OCI-LY7 (cell line): ENCODE measurements at regions not wholly inside any gene's neighbourhood (a gene's known extent, or its start where the extent isn't known, plus 50 kb on each side); places are given as distances from the start of the nearest gene placed in this dataset.

Experiments
- BruUV-seq: library from RNA; stranded (reverse); fragments of 400-500 nt; replicated peaks from 2 replicates; lab custom pipeline; 2021; lab: Mats Ljungman, UMichigan
- CTCF ChIA-PET: fragments of 300-600 bp; sonication (Branson Sonifier 250); formaldehyde crosslinking; loops from one replicate; lab custom pipeline; 2022; ENCODE audit warnings: antibody characterized with exemption; ENCODE audit not compliant: unreplicated experiment; lab: Charles Lee
- POLR2A ChIA-PET: fragments of 300-600 bp; sonication (Branson Sonifier 250); formaldehyde crosslinking; loops from one replicate; lab custom pipeline; 2022; ENCODE audit warnings: antibody characterized with exemption; lab: Charles Lee
- DNase-seq: peaks from one replicate; pipeline ENCODE4 v3.0.0-alpha.2; 2015; ENCODE audit warnings: low spot score
- H2AFZ ChIP-seq: fragments of 200-600 bp; sonication (generic), shearing (Covaris generic); 2 replicates; pipeline ENCODE4 v1.6.1; 2014; ENCODE audit warnings: mild to moderate bottlenecking, antibody characterized with exemption, low read length, moderate library complexity
- H3K27ac ChIP-seq: fragments of 200-600 bp; sonication (generic); 2 replicates; pipeline ENCODE4 v1.5.1; 2014; ENCODE audit warnings: mixed run types, low read depth, mild to moderate bottlenecking, moderate library complexity, low read length, inconsistent platforms; ENCODE audit not compliant: poor library complexity, severe bottlenecking
- H3K36me3 ChIP-seq: fragments of 200-600 bp; sonication (generic); 2 replicates; pipeline ENCODE4 v1.6.1; 2014; ENCODE audit warnings: mild to moderate bottlenecking, antibody characterized with exemption, low read length, moderate library complexity, mixed read lengths; ENCODE audit not compliant: insufficient read depth
- H3K4me1 ChIP-seq: fragments of 200-600 bp; sonication (generic); 2 replicates; pipeline ENCODE4 v1.5.1; 2014; ENCODE audit warnings: mild to moderate bottlenecking, low read length; ENCODE audit not compliant: insufficient read depth, poor library complexity, severe bottlenecking
- H3K4me2 ChIP-seq: fragments of 200-600 bp; sonication (generic); 2 replicates; pipeline ENCODE4 v1.6.1; 2014; ENCODE audit warnings: mild to moderate bottlenecking, low read length
- H3K4me3 ChIP-seq: fragments of 200-600 bp; sonication (generic); 2 replicates; pipeline ENCODE4 v1.5.1; 2014; ENCODE audit warnings: mild to moderate bottlenecking, low read depth, low read length; ENCODE audit not compliant: poor library complexity, severe bottlenecking
- H3K79me2 ChIP-seq: fragments of 200-600 bp; sonication (generic); 2 replicates; pipeline ENCODE4 v1.6.1; 2016; ENCODE audit warnings: low read depth, mild to moderate bottlenecking, low read length, moderate library complexity, mixed read lengths; ENCODE audit not compliant: insufficient read depth
- H3K9me2 ChIP-seq: fragments of 200-600 bp; sonication (generic); 2 replicates; pipeline ENCODE4 v1.6.1; 2016; ENCODE audit warnings: mild to moderate bottlenecking, low read length, mixed read lengths; ENCODE audit not compliant: insufficient read depth
- H3K9me3 ChIP-seq: fragments of 200-600 bp; sonication (generic); 2 replicates; pipeline ENCODE4 v1.6.1; 2014; ENCODE audit warnings: mild to moderate bottlenecking, mixed run types, low read length, mixed read lengths
- H4K20me1 ChIP-seq: fragments of 200-600 bp; sonication (generic); 2 replicates; pipeline ENCODE4 v1.6.1; 2014; ENCODE audit warnings: mild to moderate bottlenecking, antibody characterized with exemption, low read length, moderate library complexity, mixed read lengths; ENCODE audit not compliant: insufficient read depth
- EZH2phosphoT487 ChIP-seq: fragments of 200-600 bp; sonication (generic); IDR thresholded peaks from 2 replicates; pipeline ENCODE4 v1.6.1; 2018; ENCODE audit warnings: low read depth, borderline replicate concordance, mild to moderate bottlenecking, mixed run types, antibody characterized with exemption, low read length, moderate library complexity, mixed read lengths
- intact Hi-C: fragments of 100-400 bp; cut with micrococcal nuclease; formaldehyde crosslinking; loops from one replicate; pipeline ENCODE4 v1.10.0; 2022; ENCODE audit not compliant: unreplicated experiment
- TF ChIP-seq, protein P1 (sequence below): fragments of 200-600 bp; sonication (generic); conservative IDR thresholded peaks from 2 replicates; pipeline ENCODE4 v1.5.1; 2014; ENCODE audit warnings: mild to moderate bottlenecking, antibody characterized with exemption, low read length, moderate library complexity, mixed read lengths

DNA sequence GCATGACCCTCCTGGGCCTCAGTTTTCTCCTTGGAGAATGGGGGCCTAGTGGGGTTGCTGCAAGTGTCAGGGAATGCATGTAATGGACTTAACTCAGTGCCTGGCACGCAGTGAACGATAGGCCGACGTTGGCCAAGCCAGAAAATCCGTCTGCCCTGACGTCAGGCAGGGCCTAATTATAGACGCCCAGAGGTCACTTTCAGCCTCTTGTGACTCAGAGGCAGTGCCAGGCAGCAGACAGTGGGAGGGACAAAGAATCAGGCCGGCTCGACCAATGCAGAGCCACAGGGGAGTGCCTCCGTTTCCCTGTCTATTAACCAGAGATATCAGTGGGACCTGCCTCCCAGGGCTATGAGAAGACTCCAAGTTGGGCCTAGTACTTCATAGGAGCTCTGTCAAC is 115.0 kb downstream of the MN1 start:
- H3K36me3 ChIP-seq: no peaks in the 10 kb centered on the region
- no peak for DNase-seq
- H2AFZ ChIP-seq: no peak overlapping the region
- H3K4me2 ChIP-seq: no peak overlapping the region
- no peak overlapping the region for H3K27ac ChIP-seq
- BruUV-seq: no TSS peak
- ChIA-PET CTCF (no interaction called here), POLR2A (no interaction called here)
- H3K79me2 ChIP-seq: no peaks in the 10 kb centered on the region
- intact Hi-C loops: no loop called here
- no peaks in the 10 kb centered on the region for H3K9me2 ChIP-seq
- no peak for TF ChIP-seq EZH2phosphoT487
- TF ChIP-seq, protein P1, sequence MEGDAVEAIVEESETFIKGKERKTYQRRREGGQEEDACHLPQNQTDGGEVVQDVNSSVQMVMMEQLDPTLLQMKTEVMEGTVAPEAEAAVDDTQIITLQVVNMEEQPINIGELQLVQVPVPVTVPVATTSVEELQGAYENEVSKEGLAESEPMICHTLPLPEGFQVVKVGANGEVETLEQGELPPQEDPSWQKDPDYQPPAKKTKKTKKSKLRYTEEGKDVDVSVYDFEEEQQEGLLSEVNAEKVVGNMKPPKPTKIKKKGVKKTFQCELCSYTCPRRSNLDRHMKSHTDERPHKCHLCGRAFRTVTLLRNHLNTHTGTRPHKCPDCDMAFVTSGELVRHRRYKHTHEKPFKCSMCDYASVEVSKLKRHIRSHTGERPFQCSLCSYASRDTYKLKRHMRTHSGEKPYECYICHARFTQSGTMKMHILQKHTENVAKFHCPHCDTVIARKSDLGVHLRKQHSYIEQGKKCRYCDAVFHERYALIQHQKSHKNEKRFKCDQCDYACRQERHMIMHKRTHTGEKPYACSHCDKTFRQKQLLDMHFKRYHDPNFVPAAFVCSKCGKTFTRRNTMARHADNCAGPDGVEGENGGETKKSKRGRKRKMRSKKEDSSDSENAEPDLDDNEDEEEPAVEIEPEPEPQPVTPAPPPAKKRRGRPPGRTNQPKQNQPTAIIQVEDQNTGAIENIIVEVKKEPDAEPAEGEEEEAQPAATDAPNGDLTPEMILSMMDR: no peak
- no peaks in the 10 kb centered on the region for H4K20me1 ChIP-seq
- H3K9me3 ChIP-seq: no peaks in the 10 kb centered on the region
- no peak overlapping the region for H3K4me3 ChIP-seq
- no peaks in the 10 kb centered on the region for H3K4me1 ChIP-seq

DNA sequence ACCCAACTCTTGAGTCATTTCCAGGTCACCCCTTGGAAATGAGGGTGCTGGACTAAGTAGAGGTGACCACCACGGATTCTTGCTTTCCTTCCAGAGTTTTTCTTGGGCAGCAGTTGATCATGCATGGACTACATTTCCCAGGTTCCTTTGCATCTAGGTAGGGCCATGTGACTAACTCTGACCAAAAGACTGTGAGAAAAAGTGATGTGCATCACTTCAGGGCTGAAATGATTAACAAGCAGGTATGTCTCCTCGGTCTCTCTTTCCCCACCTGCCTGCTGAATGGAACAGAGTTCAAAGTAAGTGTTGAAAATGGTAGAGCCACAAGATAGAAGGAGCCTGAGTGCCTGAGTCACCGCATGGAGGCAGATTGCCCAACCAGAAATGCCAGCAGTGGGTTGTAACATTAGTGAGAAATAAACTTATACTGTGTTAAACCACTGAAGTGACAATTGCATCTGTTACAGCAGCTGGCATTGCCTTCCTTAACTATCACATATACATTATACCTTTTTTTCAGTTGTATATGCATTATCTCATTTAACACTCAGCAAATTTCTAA is 113.5 kb downstream of the MN1 start:
- POLR2A ChIA-PET: no interaction called here
- no peak for DNase-seq
- H3K4me2 ChIP-seq: no peak overlapping the region
- H3K9me3 ChIP-seq: no peaks in the 10 kb centered on the region
- no peak for TF ChIP-seq EZH2phosphoT487
- TF ChIP-seq, protein P1: no peak
- no peaks in the 10 kb centered on the region for H3K4me1 ChIP-seq
- CTCF ChIA-PET: no interaction called here
- H3K4me3 ChIP-seq: no peak overlapping the region
- intact Hi-C loops: no loop called here
- no peak overlapping the region for H2AFZ ChIP-seq
- no peaks in the 10 kb centered on the region for H3K79me2 ChIP-seq
- no TSS peak for BruUV-seq
- no peaks in the 10 kb centered on the region for H4K20me1 ChIP-seq
- no peaks in the 10 kb centered on the region for H3K9me2 ChIP-seq
- H3K27ac ChIP-seq: no peak overlapping the region
- H3K36me3 ChIP-seq: no peaks in the 10 kb centered on the region

DNA sequence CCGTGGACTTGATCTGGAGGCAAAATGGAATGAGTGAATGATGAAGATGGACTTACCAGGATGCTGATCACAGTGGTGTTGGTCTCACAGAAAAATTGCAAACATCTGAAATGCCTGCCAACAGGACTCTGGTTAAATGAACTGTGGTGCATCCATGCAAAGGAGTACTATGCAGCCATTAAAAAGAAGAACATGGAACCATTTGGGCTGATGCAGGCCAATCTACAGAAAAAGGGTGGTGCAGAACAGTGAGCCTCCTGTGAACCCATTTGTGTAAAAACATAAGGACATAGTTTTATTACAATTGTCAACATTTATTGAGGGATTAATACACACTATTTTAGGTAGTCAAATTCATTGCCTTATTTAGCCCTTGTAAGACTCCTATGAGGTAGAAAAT is 111.9 kb downstream of the MN1 start:
- intact Hi-C loops: no loop called here
- no peak for TF ChIP-seq EZH2phosphoT487
- TF ChIP-seq, protein P1: no peak
- H2AFZ ChIP-seq: no peak overlapping the region
- H3K9me3 ChIP-seq: no peaks in the 10 kb centered on the region
- no TSS peak for BruUV-seq
- H3K36me3 ChIP-seq: no peaks in the 10 kb centered on the region
- no peaks in the 10 kb centered on the region for H3K9me2 ChIP-seq
- H3K79me2 ChIP-seq: no peaks in the 10 kb centered on the region
- no peaks in the 10 kb centered on the region for H3K4me1 ChIP-seq
- CTCF ChIA-PET: no interaction called here
- no peak overlapping the region for H3K27ac ChIP-seq
- no peak overlapping the region for H3K4me3 ChIP-seq
- no peak overlapping the region for H3K4me2 ChIP-seq
- POLR2A ChIA-PET: no interaction called here
- no peaks in the 10 kb centered on the region for H4K20me1 ChIP-seq
- DNase-seq: no peak
